Body of pancreas (tissue), 4 donors: ENCODE measurements at regions not wholly inside any gene's neighbourhood (a gene's known extent, or its start where the extent isn't known, plus 50 kb on each side); places are given as distances from the start of the nearest gene placed in this dataset.

ENCODE experiments used
- ATAC-seq: fragments of 150-250 bp; one replicate; pipeline ENCODE4 v1.9.1; 2016
- DNase-seq, 4 donors: peaks; one replicate each; pipeline ENCODE4 v3.0.0-alpha.2; 2019
- H3K27ac ChIP-seq, 4 donors: fragments of 200-600 bp; sonication (generic); 1 replicate in 3 of 4; 2 replicates in 1 of 4; pipeline versions ENCODE4 v1.5.1 to v1.6.1; 2016 to 2019; ENCODE audit warnings: mild to moderate bottlenecking in 1 of 4, mixed read lengths in 1 of 4, moderate library complexity in 1 of 4
- H3K27me3 ChIP-seq, 2 donors: fragments of 200-600 bp; sonication (generic); one replicate each; pipeline ENCODE4 v1.6.0; 2016; ENCODE audit warnings: mild to moderate bottlenecking in 1 of 2
- H3K36me3 ChIP-seq, 2 donors: fragments of 200-600 bp; sonication (generic); replicated peaks in 1 of 2; 2 replicates each; pipeline ENCODE4 v1.5.1; 2016; ENCODE audit warnings: low read depth in 2 of 2; ENCODE audit not compliant: insufficient read depth in 1 of 2
- H3K4me1 ChIP-seq: fragments of 200-600 bp; sonication (generic); one replicate; pipeline ENCODE4 v1.6.0; 2016
- H3K4me3 ChIP-seq, 2 donors: fragments of 200-600 bp; sonication (generic); 1 replicate in 1 of 2; 2 replicates in 1 of 2; pipeline ENCODE4 v1.5.1; 2016 to 2019
- H3K9me3 ChIP-seq, 3 donors: fragments of 200-600 bp; sonication (generic); 1 replicate in 2 of 3; 2 replicates in 1 of 3; pipeline ENCODE4 v1.5.1; 2016
- CTCF ChIP-seq, 7 experiments: fragments of 450-650 bp in 4 of 7; fragments of 200-600 bp in 3 of 7; sonication (generic) in 3 of 7; IDR thresholded peaks; one replicate each; pipeline ENCODE4 v1.5.1; 2016 to 2019; ENCODE audit warnings: antibody characterized with exemption in 7 of 7
- POLR2A ChIP-seq, 3 donors: fragments of 450-650 bp; IDR thresholded peaks; one replicate each; pipeline ENCODE4 v1.6.1; 2016; ENCODE audit warnings: antibody characterized with exemption in 3 of 3, mild to moderate bottlenecking in 2 of 3
- WGBS, 2 donors: methylation state at CpG; one replicate each; pipeline ENCODE4 v1.1.5; 2017; 5-methylcytosine and 5-hydroxymethylcytosine counted together
- intact Hi-C: fragments of 100-400 bp; cut with DNase I; formaldehyde crosslinking; loops from one replicate; pipeline ENCODE4 v1.15.1; 2023

GRCh38 chr3:159216311-159216710, 414.5 kb downstream of the MFSD1 start:
- ATAC-seq, result no peak
- no peak for DNase-seq
- Histone ChIP-seq H3K36me3 (no peaks in the 10 kb centered on the region), H3K27me3 (no peaks in the 10 kb centered on the region), H3K4me3 (no peak overlapping the region), H3K27ac (no peak overlapping the region), H3K9me3 (no peaks in the 10 kb centered on the region), H3K4me1 (no peaks in the 10 kb centered on the region)
- TF ChIP-seq CTCF (IDR thresholded peaks at IDR 0.05), result no peak
- TF ChIP-seq POLR2A (IDR thresholded peaks at IDR 0.05), result no peak
- intact Hi-C loops, result no loop called here
- WGBS, 2 donors, result 79 to 88% methylated on average over 3 of the region's 3 CpGs

GRCh38 chr3:159219231-159219630, 417.4 kb downstream of the MFSD1 start:
- DNase-seq (no peak), ATAC-seq (no peak)
- Histone ChIP-seq H3K36me3 (no peaks in the 10 kb centered on the region), H3K27me3 (no peaks in the 10 kb centered on the region), H3K4me1 (no peaks in the 10 kb centered on the region), H3K27ac (no peak overlapping the region), H3K9me3 (no peaks in the 10 kb centered on the region), H3K4me3 (no peak overlapping the region)
- no peak for TF ChIP-seq POLR2A (IDR thresholded peaks at IDR 0.05)
- TF ChIP-seq CTCF (IDR thresholded peaks at IDR 0.05), result no peak
- WGBS, 2 donors, result 77 to 92% methylated on average over 3 of the region's 3 CpGs
- intact Hi-C loops, result no loop called here

- Histone ChIP-seq H3K36me3 (no peaks in the 10 kb centered on the region), H3K27me3 (no peaks in the 10 kb centered on the region), H3K9me3 (no peaks in the 10 kb centered on the region), H3K4me3 (no peak overlapping the region), H3K27ac (no peak overlapping the region), H3K4me1 (no peaks in the 10 kb centered on the region)
- intact Hi-C loops, result no loop called here
- 75 to 85% methylated on average over 1 of the region's 1 CpG for whole genome bisulfite sequencing, 2 donors
- TF ChIP-seq POLR2A (IDR thresholded peaks at IDR 0.05), result no peak
- no peak for TF ChIP-seq CTCF (IDR thresholded peaks at IDR 0.05)
- no peak for ATAC-seq
- DNase-seq, result no peak
Measured at GRCh38 chr3:159221335-159221734, 419.5 kb downstream of the MFSD1 start.

GRCh38 chr3:159229116-159229680, 427.3 kb downstream of the MFSD1 start:
- WGBS, 2 donors, result 67 to 74% methylated on average over 5 of the region's 5 CpGs
- H3K4me3 ChIP-seq, result no peak overlapping the region
- no peak for TF ChIP-seq CTCF (IDR thresholded peaks at IDR 0.05)
- TF ChIP-seq POLR2A (IDR thresholded peaks at IDR 0.05), result no peak
- H3K9me3 ChIP-seq, result no peaks in the 10 kb centered on the region
- intact Hi-C loops, result no loop called here
- ATAC-seq (no peak), DNase-seq (no peak)
- H3K36me3 ChIP-seq, result no peaks in the 10 kb centered on the region
- no peaks in the 10 kb centered on the region for H3K4me1 ChIP-seq
- H3K27ac ChIP-seq, result no peak overlapping the region
- no peaks in the 10 kb centered on the region for H3K27me3 ChIP-seq

- TF ChIP-seq CTCF (IDR thresholded peaks at IDR 0.05), result no peak
- no peak for TF ChIP-seq POLR2A (IDR thresholded peaks at IDR 0.05)
- intact Hi-C loops, result no loop called here
- Histone ChIP-seq H3K27me3 (no peaks in the 10 kb centered on the region), H3K9me3 (no peaks in the 10 kb centered on the region), H3K36me3 (no peaks in the 10 kb centered on the region), H3K4me1 (no peaks in the 10 kb centered on the region), H3K27ac (no peak overlapping the region), H3K4me3 (no peak overlapping the region)
- DNase-seq (no peak), ATAC-seq (no peak)
- 60 to 70% methylated on average over 4 of the region's 4 CpGs for WGBS, 2 donors
Measured at GRCh38 chr3:159232966-159233365, 431.1 kb downstream of the MFSD1 start.
